Peyer's patch (tissue), 4 donors: ENCODE measurements at regions not wholly inside any gene's neighbourhood (a gene's known extent, or its start where the extent isn't known, plus 50 kb on each side); places are given as distances from the start of the nearest gene placed in this dataset.

Experiments used
- DNase-seq, 3 donors: peaks; one replicate each; pipeline ENCODE4 v3.0.0-alpha.2; 2017 to 2019
- H3K27ac ChIP-seq, 4 donors: fragments of 200-600 bp; sonication (generic); one replicate each; pipeline ENCODE4 v1.5.1; 2016 to 2019
- H3K27me3 ChIP-seq, 2 donors: fragments of 200-600 bp; sonication (generic); one replicate each; pipeline ENCODE4 v1.5.1; 2019
- H3K36me3 ChIP-seq, 3 donors: fragments of 200-600 bp; sonication (generic); one replicate each; pipeline ENCODE4 v1.5.1; 2016 to 2019
- H3K4me1 ChIP-seq, 4 donors: fragments of 200-600 bp; sonication (generic); one replicate each; pipeline ENCODE4 v1.5.1; 2016 to 2019
- H3K4me3 ChIP-seq, 4 donors: fragments of 200-600 bp; sonication (generic); 1 replicate in 3 of 4; 2 replicates in 1 of 4; pipeline ENCODE4 v1.5.1; 2016 to 2019; ENCODE audit warnings: mild to moderate bottlenecking in 1 of 4
- H3K9me3 ChIP-seq, 4 donors: fragments of 200-600 bp; sonication (generic); one replicate each; pipeline ENCODE4 v1.5.1; 2016 to 2019; ENCODE audit warnings: mild to moderate bottlenecking in 1 of 4
- CTCF ChIP-seq, 6 experiments: fragments of 450-650 bp in 4 of 6; fragments of 200-600 bp in 2 of 6; sonication (generic) in 1 of 6; IDR thresholded peaks; one replicate each; pipeline ENCODE4 v1.5.1; 2017 to 2019; ENCODE audit warnings: antibody characterized with exemption in 6 of 6, mild to moderate bottlenecking in 3 of 6, moderate library complexity in 1 of 6
- POLR2A ChIP-seq, 2 donors: fragments of 450-650 bp; IDR thresholded peaks; one replicate each; pipeline ENCODE4 v1.5.1; 2017; ENCODE audit warnings: antibody characterized with exemption in 2 of 2, mild to moderate bottlenecking in 2 of 2, moderate library complexity in 2 of 2

GRCh38 chr1:22257290-22258275, 114.7 kb upstream of the WNT4 start:
- Histone ChIP-seq H3K27ac (peak overlapping the region; percentile 7 to 79 (median 64)), H3K9me3 (no peaks in the 10 kb centered on the region), H3K4me3 (no peak overlapping the region), H3K27me3 (no peaks in the 10 kb centered on the region), H3K4me1 (peaks cover 0 to 33% (median 0%) of the 10 kb centered on the region in 4 donors), H3K36me3 (no peaks in the 10 kb centered on the region)
- peak in 1 of 3 donors; percentile 51 for DNase-seq
- no peak for TF ChIP-seq CTCF (IDR thresholded peaks at IDR 0.05)
- TF ChIP-seq POLR2A (IDR thresholded peaks at IDR 0.05) = no peak

GRCh38 chr1:22258698-22259097, 115.8 kb upstream of the WNT4 start:
- Histone ChIP-seq H3K27me3 (no peaks in the 10 kb centered on the region), H3K4me1 (peaks cover 0 to 35% (median 0%) of the 10 kb centered on the region in 4 donors), H3K36me3 (no peaks in the 10 kb centered on the region), H3K4me3 (no peak overlapping the region), H3K27ac (peak overlapping the region; percentile 17 to 79 (median 64)), H3K9me3 (no peaks in the 10 kb centered on the region)
- TF ChIP-seq POLR2A (IDR thresholded peaks at IDR 0.05) = no peak
- no peak for TF ChIP-seq CTCF (IDR thresholded peaks at IDR 0.05)
- DNase-seq = no peak

- H3K27me3 ChIP-seq = no peaks in the 10 kb centered on the region
- H3K9me3 ChIP-seq = no peaks in the 10 kb centered on the region
- peaks cover 0 to 33% (median 0%) of the 10 kb centered on the region in 4 donors for H3K4me1 ChIP-seq
- no peaks in the 10 kb centered on the region for H3K36me3 ChIP-seq
- peak in 2 of 3 donors; percentile 65 to 68 for DNase-seq
- peak overlapping the region in 3 of 4 donors; percentile 36 to 79 (median 74) for H3K27ac ChIP-seq
- H3K4me3 ChIP-seq = no peak overlapping the region
- TF ChIP-seq POLR2A (IDR thresholded peaks at IDR 0.05) = no peak
- TF ChIP-seq CTCF (IDR thresholded peaks at IDR 0.05) = no peak
Observed at GRCh38 chr1:22259551-22260282, 116.8 kb upstream of the WNT4 start.

- Histone ChIP-seq H3K4me1 (peaks cover 0 to 28% (median 0%) of the 10 kb centered on the region in 4 donors), H3K9me3 (no peaks in the 10 kb centered on the region), H3K36me3 (no peaks in the 10 kb centered on the region), H3K4me3 (no peak overlapping the region), H3K27me3 (no peaks in the 10 kb centered on the region), H3K27ac (peak overlapping the region in 1 of 4 donors; percentile 19)
- no peak for DNase-seq
- TF ChIP-seq CTCF (IDR thresholded peaks at IDR 0.05) = no peak
- TF ChIP-seq POLR2A (IDR thresholded peaks at IDR 0.05) = no peak
Observed at GRCh38 chr1:22260860-22261432, 118.0 kb upstream of the WNT4 start.

- DNase-seq = no peak
- H3K4me1 ChIP-seq = peaks cover 0 to 28% (median 0%) of the 10 kb centered on the region in 4 donors
- H3K4me3 ChIP-seq = no peak overlapping the region
- H3K36me3 ChIP-seq = no peaks in the 10 kb centered on the region
- H3K27me3 ChIP-seq = no peaks in the 10 kb centered on the region
- peak overlapping the region in 1 of 4 donors; percentile 26 for H3K27ac ChIP-seq
- no peak for TF ChIP-seq POLR2A (IDR thresholded peaks at IDR 0.05)
- no peaks in the 10 kb centered on the region for H3K9me3 ChIP-seq
Observed at GRCh38 chr1:22261580-22261979, 118.7 kb upstream of the WNT4 start.
